C4-2B (cell line): ENCODE measurements at regions not wholly inside any gene's neighbourhood (a gene's known extent, or its start where the extent isn't known, plus 50 kb on each side); places are given as distances from the start of the nearest gene placed in this dataset.

Experiments
- CTCF ChIP-seq: fragments of 450-650 bp; conservative IDR thresholded peaks from 2 replicates; pipeline ENCODE4 v1.5.1; 2017; ENCODE audit warnings: mild to moderate bottlenecking
- ZFX ChIP-seq: fragments of 450-650 bp; IDR thresholded peaks from 2 replicates; pipeline ENCODE4 v1.6.1; 2017

- TF ChIP-seq CTCF (no peak), ZFX (no peak)
Measured at GRCh38 chr2:176646033-176646615, 376.9 kb downstream of the MTX2 start.
